NCI-H446 treated with DMSO at 0.1 percent for 48 hours (cell line): ENCODE measurements at regions not wholly inside any gene's neighbourhood (a gene's known extent, or its start where the extent isn't known, plus 50 kb on each side); places are given as distances from the start of the nearest gene placed in this dataset.
A peak's percentile ranks its signal among the peaks of the same experiment; 100 is the strongest.
"Not testable (repeated sequence)": the region's sequence is repeated elsewhere in the genome, so short reads cannot be mapped to it uniquely, and the experiment has no call there.

Experiments
- DNase-seq: peaks from one replicate; lab custom pipeline; 2025; lab: John Stamatoyannopoulos, UW

- DNase-seq: no peak
Observed at GRCh38 chr9:108765265-108765664, 90.5 kb downstream of the ACTL7B start.

DNA sequence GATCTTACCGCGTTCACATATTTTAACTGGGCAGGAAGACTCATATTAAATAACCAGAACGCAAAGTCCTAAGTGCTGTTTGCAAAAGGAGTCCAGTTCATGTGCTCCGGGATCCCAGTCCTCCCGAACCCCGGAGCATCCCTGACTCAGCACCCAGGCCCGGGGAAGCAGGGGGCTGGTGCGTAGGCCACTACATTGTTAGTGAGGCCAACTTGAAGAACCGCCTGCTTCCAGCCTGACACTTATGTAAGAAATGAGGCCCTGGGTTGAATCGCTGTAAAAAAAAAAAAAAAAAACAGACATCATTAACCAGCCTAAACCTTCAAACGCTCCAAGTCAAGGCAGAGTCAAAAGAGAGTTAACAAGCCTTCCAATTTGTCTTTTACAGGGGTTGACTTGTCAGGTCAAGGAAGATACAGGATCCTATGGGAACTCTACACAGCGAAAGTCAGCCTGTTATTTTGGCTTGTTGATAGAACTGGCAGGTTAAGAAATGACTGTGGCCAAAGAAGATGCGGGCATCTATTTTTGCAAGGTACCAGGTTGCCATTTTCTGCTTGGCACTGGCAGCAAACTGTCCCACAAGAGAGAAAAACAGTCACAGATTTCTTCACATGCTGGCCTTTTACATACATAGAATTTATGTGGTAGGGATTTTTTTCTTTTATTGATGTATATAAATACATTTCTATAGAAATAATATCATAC lies 93.3 kb downstream of the ACTL7B start:
- no peak for DNase-seq

- DNase-seq: peak; percentile 22
Observed at GRCh38 chr9:108761655-108762347, 94.0 kb downstream of the ACTL7B start.

GRCh38 chr9:108760841-108761240 lies 94.9 kb downstream of the ACTL7B start:
- no peak for DNase-seq

DNA sequence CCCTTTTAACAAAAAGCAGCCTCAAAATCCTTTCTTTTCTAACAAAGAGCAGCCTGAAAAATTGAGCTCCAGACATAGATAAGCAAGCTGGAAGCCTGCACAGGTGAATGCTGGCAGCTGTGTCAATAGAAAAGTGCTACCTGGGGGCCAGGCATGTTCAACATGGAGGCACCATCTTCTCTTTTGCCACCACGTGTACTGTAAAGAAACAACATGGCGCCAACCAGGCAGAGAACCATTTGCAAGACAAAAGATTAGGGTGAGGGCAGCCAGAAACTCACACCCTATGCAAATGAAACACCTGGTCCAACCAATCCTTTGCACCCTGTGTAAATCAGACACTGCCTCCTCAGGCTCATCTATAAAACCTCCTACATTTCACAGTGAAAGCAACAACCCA lies 96.0 kb downstream of the ACTL7B start:
- DNase-seq: no peak

- no peak for DNase-seq
Observed at GRCh38 chr9:108759399-108759798, 96.4 kb downstream of the ACTL7B start.

DNA sequence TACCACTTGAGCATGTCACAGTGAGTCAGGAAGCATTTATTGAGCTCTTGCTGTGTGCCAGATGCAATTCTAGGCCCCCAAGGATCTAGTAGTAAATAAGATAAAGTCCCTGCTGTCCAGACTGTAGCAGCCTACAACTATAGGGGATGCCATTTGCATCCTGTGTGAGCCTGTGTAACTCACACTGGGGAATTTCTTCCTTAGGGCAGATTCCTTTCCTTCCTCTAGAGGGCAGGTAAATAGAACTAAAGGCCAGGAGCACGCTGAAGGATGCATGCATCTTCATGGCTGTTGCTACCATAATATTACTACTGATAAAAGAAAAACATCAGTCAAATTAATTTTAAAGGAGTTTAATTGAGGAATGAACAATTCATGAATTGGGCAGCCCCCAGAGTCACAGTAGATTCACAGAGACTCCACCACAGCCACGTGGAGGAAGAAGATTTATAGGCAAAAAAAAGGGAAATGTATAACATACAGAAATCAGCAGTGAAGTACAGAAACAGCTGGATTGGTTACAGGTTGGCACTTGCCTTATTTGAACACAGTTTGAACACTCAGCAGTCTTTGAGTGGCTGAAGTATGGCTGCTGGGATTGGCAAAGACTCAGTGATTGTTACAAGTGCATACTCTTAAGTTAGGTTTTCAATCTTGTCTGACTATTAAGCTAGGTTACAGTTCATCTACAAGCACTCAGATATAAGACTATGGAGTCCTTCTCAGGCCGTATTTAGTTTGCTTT lies 98.9 kb downstream of the ACTL7B start:
- no peak for DNase-seq

DNA sequence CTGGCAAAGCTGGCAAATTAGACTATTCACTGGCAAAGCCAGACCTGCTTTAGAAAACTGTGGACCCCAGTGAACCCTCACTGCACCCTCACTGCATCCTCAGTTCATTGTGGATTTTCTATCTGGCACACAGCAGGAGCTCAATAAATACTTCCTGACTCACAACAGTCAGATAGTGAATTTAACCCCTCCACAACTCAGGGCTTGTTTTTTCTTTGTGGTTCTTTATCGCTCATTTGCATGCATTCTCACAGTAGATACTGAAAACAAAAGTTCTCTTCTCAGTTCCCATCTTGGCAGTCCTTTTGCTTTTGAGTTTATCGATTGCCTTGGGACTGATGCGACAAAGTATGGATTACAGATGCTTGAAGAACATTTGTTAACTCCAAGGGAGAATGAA lies 99.8 kb downstream of the ACTL7B start:
- DNase-seq: no peak

DNA sequence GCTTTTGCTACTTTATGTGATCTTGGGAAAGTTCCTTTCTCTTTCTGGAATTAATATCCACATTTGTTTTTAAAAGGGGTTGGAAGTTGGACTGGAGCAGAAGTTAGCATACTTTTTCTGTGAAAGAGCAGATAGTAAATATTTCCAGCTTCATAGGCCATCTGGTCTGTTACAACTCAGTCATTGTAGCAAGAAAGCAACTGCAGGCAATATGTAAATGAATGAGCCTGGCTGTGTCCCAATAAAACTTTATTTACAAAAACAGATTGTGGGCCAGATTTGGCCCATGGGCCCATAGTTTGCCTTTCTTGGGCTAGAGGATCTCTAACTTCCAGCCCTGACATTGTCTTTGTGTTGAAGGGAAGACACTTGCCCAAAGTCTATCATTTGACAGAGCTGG lies 104.4 kb downstream of the ACTL7B start:
- DNase-seq: no peak

- DNase-seq: no peak
Observed at GRCh38 chr9:108750661-108751215, 105.0 kb downstream of the ACTL7B start.

DNA sequence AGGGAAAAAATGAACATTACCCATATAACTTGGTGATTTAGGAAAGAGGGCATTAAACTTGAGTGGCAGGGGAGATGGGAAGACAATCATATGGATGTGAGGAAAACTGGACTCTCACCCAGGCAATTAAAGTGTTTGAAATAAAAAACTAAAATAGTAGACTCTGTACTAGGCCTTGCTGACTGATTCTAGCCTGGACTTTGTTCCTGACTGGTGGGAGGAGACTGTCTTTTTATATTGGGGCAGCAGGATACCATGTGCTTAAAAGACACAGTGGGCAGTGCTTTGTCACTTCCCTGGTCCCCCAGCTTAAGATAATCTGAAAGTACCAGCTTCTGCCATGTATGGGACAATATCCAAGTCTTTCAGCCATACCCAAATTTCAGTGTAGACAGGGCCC lies 107.0 kb downstream of the ACTL7B start:
- no peak for DNase-seq

DNA sequence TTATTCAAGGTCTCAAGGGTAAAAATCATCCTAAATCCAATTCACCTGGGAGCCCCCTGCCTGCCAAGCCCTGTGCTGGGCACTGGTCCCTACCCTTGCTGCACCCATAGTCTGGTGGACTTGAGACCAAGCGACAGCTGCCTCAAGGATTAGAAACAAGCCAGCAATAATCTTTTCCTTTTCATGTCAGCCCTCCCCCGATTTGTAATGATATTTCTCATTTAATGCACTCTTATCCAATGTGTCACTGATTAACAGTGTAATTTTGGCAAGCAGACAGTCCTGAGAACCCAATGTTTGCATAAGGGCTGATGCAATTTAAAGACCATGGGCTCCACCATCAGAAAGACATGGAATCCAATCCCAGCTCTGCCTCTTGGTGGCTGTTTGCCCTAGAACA lies 108.9 kb downstream of the ACTL7B start:
- DNase-seq: no peak

DNA sequence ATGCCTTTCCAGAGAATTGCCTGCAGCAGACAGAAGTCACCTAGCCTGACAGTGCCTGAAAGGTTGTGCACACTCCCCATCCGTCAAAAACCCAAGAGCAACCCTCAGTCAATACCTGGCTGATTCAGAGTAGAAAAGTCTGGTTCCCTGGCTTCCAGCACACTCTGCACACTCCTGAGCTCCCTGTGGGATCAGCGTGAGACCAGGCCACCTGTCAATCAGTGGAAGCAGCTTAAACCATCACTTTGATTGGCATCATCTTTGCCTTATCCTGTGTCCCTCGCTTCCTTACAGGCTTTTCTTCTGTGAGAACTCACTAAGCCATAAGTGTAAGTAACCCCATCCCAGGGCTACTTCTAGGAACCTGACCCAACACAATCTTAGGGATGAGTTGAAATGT lies 109.8 kb downstream of the ACTL7B start:
- DNase-seq: no peak

GRCh38 chr9:108744641-108745040 lies 111.1 kb downstream of the ACTL7B start:
- no peak for DNase-seq

GRCh38 chr9:108743901-108744371 lies 111.8 kb downstream of the ACTL7B start:
- no peak for DNase-seq

- DNase-seq: no peak
Observed at GRCh38 chr9:108743416-108743815, 112.4 kb downstream of the ACTL7B start.

DNA sequence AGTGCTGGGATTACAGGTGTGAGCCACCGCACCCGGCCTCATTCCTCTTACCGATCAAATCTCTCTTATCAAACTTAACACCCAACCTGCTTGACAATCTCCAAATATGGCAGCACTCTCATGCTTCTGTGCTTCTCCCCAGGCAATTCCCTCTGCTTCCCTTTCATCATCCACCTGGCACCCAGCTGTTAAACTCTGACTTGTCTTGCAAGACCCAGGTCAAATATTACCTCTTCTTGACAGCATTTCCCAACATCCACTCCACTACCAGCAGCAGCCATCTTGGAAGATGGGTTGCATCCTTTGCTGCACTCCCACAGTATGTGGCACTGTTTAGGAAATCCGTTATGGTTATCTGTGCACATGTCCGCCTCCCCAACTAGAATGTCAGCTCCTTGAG lies 113.6 kb downstream of the ACTL7B start:
- no peak for DNase-seq

- DNase-seq: not testable (repeated sequence)
Observed at GRCh38 chr9:108731292-108731691, 124.5 kb downstream of the ACTL7B start.

GRCh38 chr9:108727580-108728111 lies 128.1 kb downstream of the ACTL7B start:
- peak; percentile 32 for DNase-seq

GRCh38 chr9:108724652-108725051 lies 131.1 kb downstream of the ACTL7B start:
- DNase-seq: no peak

GRCh38 chr9:108724122-108724521 lies 131.7 kb downstream of the ACTL7B start:
- DNase-seq: no peak

GRCh38 chr9:108722396-108722795 lies 133.4 kb downstream of the ACTL7B start:
- no peak for DNase-seq
